Neutrophil (primary cell): ENCODE measurements at regions not wholly inside any gene's neighbourhood (a gene's known extent, or its start where the extent isn't known, plus 50 kb on each side); places are given as distances from the start of the nearest gene placed in this dataset.

Experiments used
- H3K27ac ChIP-seq: fragments of 200-600 bp; sonication (generic); 2 replicates; pipeline ENCODE4 v1.5.1; 2016; ENCODE audit warnings: mild to moderate bottlenecking, moderate library complexity
- H3K27me3 ChIP-seq: fragments of 200-600 bp; sonication (generic); 2 replicates; pipeline ENCODE4 v1.6.0; 2016; ENCODE audit warnings: mild to moderate bottlenecking
- H3K36me3 ChIP-seq: fragments of 200-600 bp; sonication (generic); 2 replicates; pipeline ENCODE4 v1.5.1; 2017
- H3K4me1 ChIP-seq, 2 experiments: fragments of 200-600 bp in 1 of 2; sonication (generic) in 1 of 2; 1 replicate in 1 of 2; 2 replicates in 1 of 2; pipeline versions ENCODE4 v1.5.1 to v1.6.1; 2013 to 2016; ENCODE audit warnings: low read depth in 1 of 2, low read length in 1 of 2, mild to moderate bottlenecking in 1 of 2, moderate library complexity in 1 of 2; ENCODE audit not compliant: control insufficient read depth in 1 of 2, insufficient read depth in 1 of 2
- H3K4me3 ChIP-seq, 2 experiments: fragments of 200-600 bp in 1 of 2; sonication (generic) in 1 of 2; 1 replicate in 1 of 2; 2 replicates in 1 of 2; pipeline ENCODE4 v1.5.1; 2013 to 2016; ENCODE audit warnings: low read depth in 1 of 2, low read length in 1 of 2, mild to moderate bottlenecking in 1 of 2, moderate library complexity in 1 of 2
- H3K9me3 ChIP-seq: fragments of 200-600 bp; sonication (generic); 2 replicates; pipeline ENCODE4 v1.5.1; 2016
- TF ChIP-seq, protein P1 (sequence below): fragments of 200-600 bp; sonication (generic); IDR thresholded peaks from 2 replicates; pipeline ENCODE4 v1.5.1; 2016; ENCODE audit warnings: antibody characterized with exemption

DNA sequence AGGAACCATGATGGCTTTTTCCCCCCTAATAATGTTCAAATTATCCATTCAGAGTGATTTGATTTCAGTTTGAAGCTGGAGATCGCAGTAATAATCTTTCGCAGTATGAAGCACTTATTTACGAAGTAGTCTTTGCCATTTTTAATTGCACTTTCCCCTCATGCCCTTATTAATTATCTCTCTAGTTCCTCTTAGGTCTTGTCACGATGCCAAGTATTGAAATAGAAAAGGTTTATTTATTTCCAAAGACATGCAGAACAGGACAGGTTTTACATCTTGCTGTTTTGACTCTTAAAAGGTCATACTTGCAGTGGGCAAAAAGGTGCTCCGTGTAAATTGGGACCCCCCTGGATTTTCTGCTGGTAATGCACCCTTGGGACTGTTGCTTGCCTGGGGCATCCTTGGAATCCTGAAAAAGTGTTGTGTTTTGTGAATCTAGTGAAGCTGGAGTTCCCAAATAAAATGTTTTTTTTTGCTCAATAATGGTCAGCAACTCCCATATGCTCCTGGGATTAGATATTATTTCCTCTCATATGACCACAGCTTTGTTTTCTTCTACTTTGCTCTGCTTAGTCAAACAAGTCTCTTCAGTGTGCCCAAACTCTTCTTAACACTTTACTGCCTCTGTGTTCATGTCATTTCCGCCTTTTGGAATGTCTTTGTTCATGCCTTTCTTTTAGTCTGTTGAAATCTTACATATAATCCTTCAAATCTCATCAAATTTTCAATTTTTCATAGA lies 278.3 kb downstream of the TMEM38B start:
- Histone ChIP-seq H3K9me3 (no peaks in the 10 kb centered on the region), H3K36me3 (no peaks in the 10 kb centered on the region), H3K4me1 (no peaks in the 10 kb centered on the region), H3K4me3 (no peak overlapping the region), H3K27ac (no peak overlapping the region), H3K27me3 (no peaks in the 10 kb centered on the region)
- TF ChIP-seq, protein P1, sequence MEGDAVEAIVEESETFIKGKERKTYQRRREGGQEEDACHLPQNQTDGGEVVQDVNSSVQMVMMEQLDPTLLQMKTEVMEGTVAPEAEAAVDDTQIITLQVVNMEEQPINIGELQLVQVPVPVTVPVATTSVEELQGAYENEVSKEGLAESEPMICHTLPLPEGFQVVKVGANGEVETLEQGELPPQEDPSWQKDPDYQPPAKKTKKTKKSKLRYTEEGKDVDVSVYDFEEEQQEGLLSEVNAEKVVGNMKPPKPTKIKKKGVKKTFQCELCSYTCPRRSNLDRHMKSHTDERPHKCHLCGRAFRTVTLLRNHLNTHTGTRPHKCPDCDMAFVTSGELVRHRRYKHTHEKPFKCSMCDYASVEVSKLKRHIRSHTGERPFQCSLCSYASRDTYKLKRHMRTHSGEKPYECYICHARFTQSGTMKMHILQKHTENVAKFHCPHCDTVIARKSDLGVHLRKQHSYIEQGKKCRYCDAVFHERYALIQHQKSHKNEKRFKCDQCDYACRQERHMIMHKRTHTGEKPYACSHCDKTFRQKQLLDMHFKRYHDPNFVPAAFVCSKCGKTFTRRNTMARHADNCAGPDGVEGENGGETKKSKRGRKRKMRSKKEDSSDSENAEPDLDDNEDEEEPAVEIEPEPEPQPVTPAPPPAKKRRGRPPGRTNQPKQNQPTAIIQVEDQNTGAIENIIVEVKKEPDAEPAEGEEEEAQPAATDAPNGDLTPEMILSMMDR: no peak

DNA sequence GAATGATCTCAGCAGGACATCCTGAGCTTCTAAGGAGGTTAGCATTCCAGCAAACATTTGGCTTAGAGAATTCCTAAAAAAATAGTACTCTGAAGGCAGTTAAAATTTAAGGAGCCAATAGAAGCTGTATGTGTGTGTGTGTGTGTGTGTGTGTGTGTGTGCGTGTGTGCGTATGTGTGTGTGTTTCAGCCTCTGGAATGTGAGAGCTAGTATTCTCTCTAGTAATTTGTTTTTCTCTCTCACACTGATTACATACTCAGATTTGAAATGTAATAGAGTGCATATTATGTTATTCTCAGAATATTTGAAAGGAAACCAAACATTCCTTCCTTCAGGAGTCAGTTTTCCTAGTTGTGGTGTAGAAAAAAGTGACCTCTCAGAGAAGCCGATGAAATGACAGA lies 279.6 kb downstream of the TMEM38B start:
- Histone ChIP-seq H3K36me3 (no peaks in the 10 kb centered on the region), H3K9me3 (no peaks in the 10 kb centered on the region), H3K27ac (no peak overlapping the region)

DNA sequence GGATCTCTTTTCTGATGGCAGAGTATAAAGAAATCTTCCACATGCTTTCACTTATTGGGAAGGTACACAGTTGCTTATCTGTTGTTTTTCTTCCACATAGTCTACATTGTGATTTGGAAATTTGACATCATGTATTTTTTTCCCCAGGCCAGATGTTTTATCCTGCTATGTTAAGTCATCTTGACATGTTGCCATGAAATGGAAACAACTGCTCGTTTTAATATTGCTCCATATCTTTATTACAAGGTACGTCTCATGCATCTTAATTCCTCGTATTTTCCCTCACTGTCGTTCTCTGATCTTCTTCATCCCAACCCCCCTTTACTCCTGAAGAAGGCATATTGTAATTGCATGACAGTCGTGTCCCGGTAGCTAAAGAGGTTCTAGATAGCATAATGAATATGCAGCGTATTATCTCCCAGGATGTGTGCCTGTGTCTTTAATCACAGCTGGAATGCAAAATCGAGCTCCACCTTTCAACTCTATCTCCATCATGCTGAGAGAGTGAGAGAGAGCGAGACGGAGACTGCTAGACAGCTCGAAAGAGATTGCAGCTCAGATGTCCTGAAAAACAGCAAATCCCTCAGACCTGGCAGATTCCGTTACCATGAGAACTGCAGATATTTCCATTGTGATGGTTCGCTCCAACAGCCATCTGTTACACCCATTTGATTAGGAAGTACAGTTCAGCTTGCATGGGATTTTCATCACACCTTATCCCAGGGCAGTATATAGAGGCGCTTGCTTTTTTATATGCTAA lies 281.7 kb downstream of the TMEM38B start:
- Histone ChIP-seq H3K27ac (no peak overlapping the region), H3K36me3 (no peaks in the 10 kb centered on the region), H3K4me3 (no peak overlapping the region), H3K27me3 (no peaks in the 10 kb centered on the region), H3K9me3 (no peaks in the 10 kb centered on the region), H3K4me1 (no peaks in the 10 kb centered on the region)
- TF ChIP-seq, protein P1: no peak

More for the DNA sequence above, 279.6 kb downstream of the TMEM38B start:
- Histone ChIP-seq H3K27me3 (no peaks in the 10 kb centered on the region), H3K4me1 (no peaks in the 10 kb centered on the region), H3K4me3 (no peak overlapping the region)
- TF ChIP-seq, protein P1: no peak

DNA sequence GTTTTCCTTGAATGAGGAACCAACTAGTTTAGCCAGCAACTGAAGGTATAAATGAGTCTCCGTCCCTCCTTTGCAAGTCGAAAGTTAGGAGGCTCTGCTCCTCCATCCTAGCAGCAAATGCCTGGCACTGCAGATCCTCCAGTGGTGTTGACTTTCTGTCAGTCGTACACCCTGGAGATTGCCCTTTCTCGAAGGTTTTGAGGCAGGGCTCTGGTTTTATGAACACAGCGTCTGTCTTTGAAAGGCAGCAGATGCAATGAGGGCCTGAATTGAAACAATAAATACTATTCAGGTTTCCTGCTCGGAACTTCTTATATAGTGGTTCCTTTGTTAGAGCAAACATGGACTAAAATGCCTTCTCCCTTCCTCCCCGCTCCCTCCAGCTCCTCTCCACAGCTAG lies 284.0 kb downstream of the TMEM38B start:
- Histone ChIP-seq H3K27me3 (no peaks in the 10 kb centered on the region), H3K4me1 (no peaks in the 10 kb centered on the region), H3K4me3 (no peak overlapping the region), H3K27ac (no peak overlapping the region), H3K36me3 (no peaks in the 10 kb centered on the region), H3K9me3 (no peaks in the 10 kb centered on the region)
- TF ChIP-seq, protein P1: no peak

DNA sequence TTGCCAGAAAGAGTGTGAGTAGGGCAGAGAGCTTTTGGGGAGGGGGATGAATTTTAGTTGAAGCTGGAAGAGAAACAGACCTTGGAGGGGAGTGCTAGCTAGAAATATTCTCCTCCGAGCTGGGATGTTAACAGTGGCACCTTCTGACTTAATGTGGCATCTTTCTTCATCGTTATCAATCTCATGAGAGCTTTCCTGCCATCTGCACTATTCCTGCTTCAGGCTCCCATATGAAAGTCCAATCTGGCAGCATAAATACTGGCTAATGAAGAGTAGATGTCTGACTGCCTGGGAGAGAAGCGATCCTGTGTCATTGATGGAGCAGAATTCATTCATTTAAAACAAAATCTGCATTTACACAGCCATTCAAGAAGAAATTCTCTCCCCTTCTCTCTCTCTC lies 284.5 kb downstream of the TMEM38B start:
- Histone ChIP-seq H3K4me1 (no peaks in the 10 kb centered on the region), H3K4me3 (no peak overlapping the region), H3K36me3 (no peaks in the 10 kb centered on the region), H3K9me3 (no peaks in the 10 kb centered on the region), H3K27ac (no peak overlapping the region), H3K27me3 (no peaks in the 10 kb centered on the region)
- TF ChIP-seq, protein P1: no peak
